ENCODE measurements at regions not wholly inside any gene's neighbourhood (a gene's known extent, or its start where the extent isn't known, plus 50 kb on each side); places are given as distances from the start of the nearest gene placed in this dataset.

DNA sequence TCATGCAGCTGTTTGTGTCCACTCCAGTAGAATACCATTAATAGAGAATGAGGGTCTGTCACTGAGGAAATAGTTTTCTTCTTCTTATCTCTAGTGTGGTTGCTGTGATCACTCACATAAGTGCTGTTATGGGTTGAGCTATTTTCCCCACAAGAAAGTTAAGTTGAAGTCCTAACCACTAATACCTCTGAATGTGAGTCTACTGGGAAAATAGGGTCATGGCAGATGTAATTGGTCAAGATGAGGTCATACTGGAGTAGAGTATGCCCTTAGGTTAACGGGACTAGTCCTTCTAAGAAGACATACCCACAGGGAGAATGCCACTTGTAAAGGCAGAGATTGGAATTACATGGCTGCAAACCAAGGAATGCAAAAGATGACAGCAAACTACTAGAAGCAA lies 70.5 kb upstream of the COL24A1 start:
- ChIA-PET POLR2A (no interaction called here), CTCF (no interaction called here)
- H3K4me3 ChIP-seq (ENCODE audit: low read depth, low read length) = no peak overlapping the region
- no peak for DNase-seq (ENCODE audit: low read depth, low spot score)
- TF ChIP-seq CTCF (IDR thresholded peaks at IDR 0.05; ENCODE audit: insufficient read depth, low read length, missing control alignments) = no peak

DNA sequence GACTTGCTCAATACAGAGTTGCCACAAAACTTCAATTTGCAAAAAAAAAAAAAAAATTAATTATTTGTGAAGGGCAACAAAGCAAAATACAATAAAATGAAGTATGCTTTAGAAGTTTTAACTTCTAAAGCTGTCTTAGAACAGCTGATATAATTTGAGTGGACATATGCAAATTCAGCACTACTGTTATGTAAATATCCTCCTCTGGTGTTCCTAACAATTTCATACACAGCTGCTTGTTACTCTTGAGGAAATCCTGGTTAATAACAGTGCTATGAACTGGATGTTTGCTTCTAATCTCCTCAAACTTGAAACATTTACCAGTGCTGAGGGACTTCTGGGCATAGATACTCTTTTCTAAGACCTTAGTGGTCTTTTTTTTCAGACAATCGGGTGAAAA lies 69.6 kb upstream of the COL24A1 start:
- no peak overlapping the region for H3K4me3 ChIP-seq (ENCODE audit: low read depth, low read length)
- CTCF ChIA-PET = interaction anchor here (0.8 to 1.3 kb wide), 2 partner anchors 15 to 208 kb away, joined by 3 to 4 read pairs; no protein-coding TSS in a partner anchor
- DNase-seq (ENCODE audit: low read depth, low spot score) = no peak
- POLR2A ChIA-PET = no interaction called here
- TF ChIP-seq CTCF (IDR thresholded peaks at IDR 0.05; ENCODE audit: insufficient read depth, low read length, missing control alignments) = no peak

GRCh38 chr1:86224651-86225310 lies 68.2 kb upstream of the COL24A1 start:
- DNase-seq (ENCODE audit: low read depth, low spot score) = no peak
- ChIA-PET POLR2A (no interaction called here), CTCF (no interaction called here)
- no peak for TF ChIP-seq CTCF (IDR thresholded peaks at IDR 0.05; ENCODE audit: insufficient read depth, low read length, missing control alignments)
- no peak overlapping the region for H3K4me3 ChIP-seq (ENCODE audit: low read depth, low read length)

- POLR2A ChIA-PET = no interaction called here
- DNase-seq (ENCODE audit: low read depth, low spot score) = no peak
- CTCF ChIA-PET = no interaction called here
- H3K4me3 ChIP-seq (ENCODE audit: low read depth, low read length) = no peak overlapping the region
- no peak for TF ChIP-seq CTCF (IDR thresholded peaks at IDR 0.05; ENCODE audit: insufficient read depth, low read length, missing control alignments)
These were observed 62.3 kb upstream of the COL24A1 start for GRCh38 chr1:86218859-86219258.

- no peak for TF ChIP-seq CTCF (IDR thresholded peaks at IDR 0.05; ENCODE audit: insufficient read depth, low read length, missing control alignments)
- no peak for DNase-seq (ENCODE audit: low read depth, low spot score)
- H3K4me3 ChIP-seq (ENCODE audit: low read depth, low read length) = no peak overlapping the region
- CTCF ChIA-PET = interaction anchor here (1.0 kb wide), 1 partner anchor 15 kb away, joined by 3 read pairs; no protein-coding TSS in a partner anchor
- POLR2A ChIA-PET = no interaction called here
These were observed 58.0 kb upstream of the COL24A1 start for GRCh38 chr1:86214605-86215004.

GRCh38 chr1:86209346-86209745 lies 52.8 kb upstream of the COL24A1 start:
- DNase-seq (ENCODE audit: low read depth, low spot score) = no peak
- TF ChIP-seq CTCF (IDR thresholded peaks at IDR 0.05; ENCODE audit: insufficient read depth, low read length, missing control alignments) = no peak
- ChIA-PET POLR2A (no interaction called here), CTCF (no interaction called here)
- H3K4me3 ChIP-seq (ENCODE audit: low read depth, low read length) = no peak overlapping the region

All from AG04449 (cell line).